ENCODE measurements at regions not wholly inside any gene's neighbourhood (a gene's known extent, or its start where the extent isn't known, plus 50 kb on each side); places are given as distances from the start of the nearest gene placed in this dataset.

DNA sequence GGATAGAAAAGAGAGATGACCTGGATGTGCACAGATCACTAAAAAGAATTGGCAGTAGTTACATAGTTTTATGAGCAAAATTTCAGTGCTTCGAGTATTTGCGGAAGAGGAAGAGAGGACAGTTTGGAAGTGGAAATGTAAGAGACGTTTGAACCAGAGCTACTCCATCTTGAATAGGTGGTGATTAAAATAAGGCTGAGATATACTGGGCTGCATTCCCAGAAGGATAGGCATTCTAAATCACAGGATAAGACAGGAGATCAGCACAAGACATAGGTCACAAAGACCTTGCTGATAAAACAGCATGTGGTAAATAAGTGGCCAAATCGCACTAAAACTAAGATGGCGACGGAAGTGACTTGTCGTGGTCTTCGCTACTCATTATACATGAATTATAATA, 453.3 kb downstream of the COL11A1 start:
- no peak for DNase-seq (ENCODE audit: low spot score in 2 of 2)
- Histone ChIP-seq H3K36me3 (no peaks in the 10 kb centered on the region), H3K9me3 (peaks cover 0 to 3% of the 10 kb centered on the region in 2 donors), H3K27me3 (no peaks in the 10 kb centered on the region), H3K27ac (no peak overlapping the region), H3K4me1 (no peaks in the 10 kb centered on the region), H3K4me3 (no peak overlapping the region)
- TF ChIP-seq POLR2AphosphoS5 (IDR thresholded peaks at IDR 0.05) (no peak), POLR2A (IDR thresholded peaks at IDR 0.05) (no peak)
- TF ChIP-seq, protein P1, sequence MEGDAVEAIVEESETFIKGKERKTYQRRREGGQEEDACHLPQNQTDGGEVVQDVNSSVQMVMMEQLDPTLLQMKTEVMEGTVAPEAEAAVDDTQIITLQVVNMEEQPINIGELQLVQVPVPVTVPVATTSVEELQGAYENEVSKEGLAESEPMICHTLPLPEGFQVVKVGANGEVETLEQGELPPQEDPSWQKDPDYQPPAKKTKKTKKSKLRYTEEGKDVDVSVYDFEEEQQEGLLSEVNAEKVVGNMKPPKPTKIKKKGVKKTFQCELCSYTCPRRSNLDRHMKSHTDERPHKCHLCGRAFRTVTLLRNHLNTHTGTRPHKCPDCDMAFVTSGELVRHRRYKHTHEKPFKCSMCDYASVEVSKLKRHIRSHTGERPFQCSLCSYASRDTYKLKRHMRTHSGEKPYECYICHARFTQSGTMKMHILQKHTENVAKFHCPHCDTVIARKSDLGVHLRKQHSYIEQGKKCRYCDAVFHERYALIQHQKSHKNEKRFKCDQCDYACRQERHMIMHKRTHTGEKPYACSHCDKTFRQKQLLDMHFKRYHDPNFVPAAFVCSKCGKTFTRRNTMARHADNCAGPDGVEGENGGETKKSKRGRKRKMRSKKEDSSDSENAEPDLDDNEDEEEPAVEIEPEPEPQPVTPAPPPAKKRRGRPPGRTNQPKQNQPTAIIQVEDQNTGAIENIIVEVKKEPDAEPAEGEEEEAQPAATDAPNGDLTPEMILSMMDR (IDR thresholded peaks at IDR 0.05) = no peak
- intact Hi-C loops (cut with DNase I; ENCODE audit: low total_unique reads) = no loop called here

DNA sequence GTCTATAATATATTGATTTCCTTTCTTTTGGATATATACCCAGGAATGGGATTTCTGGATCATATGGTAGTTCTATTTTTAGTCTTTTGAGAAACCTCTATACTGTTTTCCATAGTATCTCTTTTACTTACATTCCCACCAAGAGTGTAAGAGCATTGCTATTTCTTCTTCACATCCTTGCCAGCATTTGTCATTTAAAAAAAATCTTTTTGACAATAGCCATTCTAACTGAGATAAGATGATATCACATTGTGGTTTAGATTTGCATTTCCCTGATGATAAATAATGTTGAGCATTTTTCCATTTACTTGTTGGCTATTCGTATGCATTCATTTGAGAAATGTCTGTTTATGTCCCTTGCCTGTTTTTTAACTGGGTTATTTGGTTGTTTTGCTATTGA, 467.4 kb downstream of the COL11A1 start:
- H3K9me3 ChIP-seq = no peaks in the 10 kb centered on the region
- no peak for DNase-seq (ENCODE audit: low spot score in 2 of 2)
- intact Hi-C loops (cut with DNase I; ENCODE audit: low total_unique reads) = no loop called here

GRCh38 chr1:102640312-102640711, 468.0 kb downstream of the COL11A1 start:
- Histone ChIP-seq H3K36me3 (no peaks in the 10 kb centered on the region), H3K27ac (no peak overlapping the region), H3K4me1 (no peaks in the 10 kb centered on the region), H3K4me3 (no peak overlapping the region), H3K9me3 (no peaks in the 10 kb centered on the region), H3K27me3 (no peaks in the 10 kb centered on the region)
- intact Hi-C loops (cut with DNase I; ENCODE audit: low total_unique reads) = no loop called here
- TF ChIP-seq POLR2A (IDR thresholded peaks at IDR 0.05) = no peak
- TF ChIP-seq, protein P1 (IDR thresholded peaks at IDR 0.05) = no peak
- TF ChIP-seq POLR2AphosphoS5 (IDR thresholded peaks at IDR 0.05) = no peak
- no peak for DNase-seq (ENCODE audit: low spot score in 2 of 2)

More for the DNA sequence above, 467.4 kb downstream of the COL11A1 start:
- Histone ChIP-seq H3K4me1 (no peaks in the 10 kb centered on the region), H3K4me3 (no peak overlapping the region), H3K27me3 (no peaks in the 10 kb centered on the region), H3K36me3 (no peaks in the 10 kb centered on the region), H3K27ac (no peak overlapping the region)
- TF ChIP-seq, protein P1 (IDR thresholded peaks at IDR 0.05) = no peak
- TF ChIP-seq POLR2A (IDR thresholded peaks at IDR 0.05) (no peak), POLR2AphosphoS5 (IDR thresholded peaks at IDR 0.05) (no peak)

- Histone ChIP-seq H3K4me1 (no peaks in the 10 kb centered on the region), H3K9me3 (no peaks in the 10 kb centered on the region), H3K36me3 (no peaks in the 10 kb centered on the region), H3K4me3 (no peak overlapping the region), H3K27ac (no peak overlapping the region), H3K27me3 (no peaks in the 10 kb centered on the region)
- TF ChIP-seq POLR2A (IDR thresholded peaks at IDR 0.05) (no peak), POLR2AphosphoS5 (IDR thresholded peaks at IDR 0.05) (no peak)
- TF ChIP-seq, protein P1 (IDR thresholded peaks at IDR 0.05) = no peak
- no peak for DNase-seq (ENCODE audit: low spot score in 2 of 2)
- intact Hi-C loops (cut with DNase I; ENCODE audit: low total_unique reads) = no loop called here
Measured at GRCh38 chr1:102631691-102632090, 476.6 kb downstream of the COL11A1 start.

DNA sequence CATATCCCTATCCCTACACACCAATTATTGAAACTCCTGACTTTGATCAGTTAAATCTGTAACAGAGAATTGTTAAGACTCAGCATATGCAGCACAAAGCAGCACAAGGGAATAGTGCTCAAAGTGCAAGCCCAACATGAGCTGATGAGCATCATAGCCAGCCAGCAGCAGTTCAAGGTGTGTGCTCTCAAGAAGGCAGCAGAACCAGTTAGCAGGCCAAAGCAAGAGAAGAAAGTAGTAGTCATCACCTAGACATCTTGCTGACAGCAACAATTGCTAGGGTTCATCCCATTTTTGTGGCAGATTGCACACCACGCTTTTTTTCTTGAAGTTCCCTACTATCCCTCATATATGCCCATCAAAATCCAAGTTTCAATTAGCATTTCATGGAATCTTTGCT, 478.3 kb downstream of the COL11A1 start:
- Histone ChIP-seq H3K36me3 (no peaks in the 10 kb centered on the region), H3K9me3 (no peaks in the 10 kb centered on the region), H3K4me3 (no peak overlapping the region), H3K27me3 (no peaks in the 10 kb centered on the region), H3K27ac (no peak overlapping the region), H3K4me1 (no peaks in the 10 kb centered on the region)
- no peak for DNase-seq (ENCODE audit: low spot score in 2 of 2)
- TF ChIP-seq, protein P1 (IDR thresholded peaks at IDR 0.05) = no peak
- TF ChIP-seq POLR2AphosphoS5 (IDR thresholded peaks at IDR 0.05) (no peak), POLR2A (IDR thresholded peaks at IDR 0.05) (no peak)
- intact Hi-C loops (cut with DNase I; ENCODE audit: low total_unique reads) = no loop called here

All from breast epithelium (tissue), 4 donors.